H1 (cell line): ENCODE measurements at regions not wholly inside any gene's neighbourhood (a gene's known extent, or its start where the extent isn't known, plus 50 kb on each side); places are given as distances from the start of the nearest gene placed in this dataset.

Experiments used
- CTCF ChIA-PET: fragments of 300-600 bp; sonication (Branson Sonifier 250); formaldehyde crosslinking; loops from one replicate; lab custom pipeline; 2021; ENCODE audit not compliant: partially characterized antibody; lab: Charles Lee
- POLR2A ChIA-PET: fragments of 300-600 bp; sonication (Branson Sonifier 250); formaldehyde crosslinking; loops from one replicate; lab custom pipeline; 2021; ENCODE audit warnings: inconsistent platforms; ENCODE audit not compliant: partially characterized antibody; lab: Charles Lee
- DNase-seq, 2 experiments: peaks; one replicate each; pipeline versions ENCODE4 v3.0.0 to v3.0.0-alpha.2; 2010 to 2022; ENCODE audit warnings: low spot score in 2 of 2, low read depth in 1 of 2, mixed read lengths in 1 of 2
- FAIRE-seq: peaks from 2 replicates; lab custom pipeline; 2011; peaks lifted over from hg19 to GRCh38; lab: Jason Lieb, UNC
- H2AFZ ChIP-seq: 2 replicates; pipeline ENCODE4 v1.8.1; 2012; ENCODE audit warnings: low read length, inconsistent platforms
- H2AK5ac ChIP-seq: 2 replicates; pipeline ENCODE4 v1.6.1; 2013; ENCODE audit warnings: low read depth, low read length
- H2BK120ac ChIP-seq: replicated peaks from 2 replicates; pipeline ENCODE3; 2013; ENCODE audit warnings: low read depth, low read length, inconsistent platforms
- H2BK12ac ChIP-seq: 2 replicates; pipeline ENCODE4 v1.6.1; 2013; ENCODE audit warnings: low read depth, low read length
- H2BK15ac ChIP-seq: 2 replicates; pipeline ENCODE4 v1.6.1; 2013; ENCODE audit warnings: low read length
- H2BK20ac ChIP-seq: 2 replicates; pipeline ENCODE4 v1.6.1; 2013; ENCODE audit warnings: low read length
- H2BK5ac ChIP-seq: 2 replicates; pipeline ENCODE4 v1.6.1; 2013; ENCODE audit warnings: low read depth, low read length
- H3K14ac ChIP-seq: 2 replicates; pipeline ENCODE4 v1.6.1; 2013; ENCODE audit warnings: inconsistent platforms; ENCODE audit not compliant: insufficient read length
- H3K18ac ChIP-seq: 2 replicates; pipeline ENCODE4 v1.6.1; 2013; ENCODE audit warnings: low read length; ENCODE audit errors: extremely low read depth
- H3K23ac ChIP-seq: 2 replicates; pipeline ENCODE4 v1.6.1; 2013; ENCODE audit warnings: inconsistent platforms; ENCODE audit not compliant: insufficient read length
- H3K23me2 ChIP-seq: 2 replicates; pipeline ENCODE4 v1.6.1; 2013; ENCODE audit warnings: low read depth, low read length
- H3K27ac ChIP-seq: 2 replicates; pipeline ENCODE4 v1.6.1; 2011; ENCODE audit warnings: low read depth, low read length, inconsistent platforms
- H3K27me3 ChIP-seq, 4 experiments: replicated peaks in 1 of 4; 1 replicate in 1 of 4; 2 replicates in 3 of 4; pipeline versions ENCODE4 v1.6.1 to v1.8.1; 2011 to 2013; ENCODE audit warnings: low read length in 3 of 4, mild to moderate bottlenecking in 3 of 4, inconsistent platforms in 2 of 4, mixed read lengths in 2 of 4, moderate library complexity in 1 of 4; ENCODE audit not compliant: control insufficient read depth in 3 of 4, insufficient read depth in 3 of 4; ENCODE audit errors: extremely low read depth in 1 of 4
- H3K36me3 ChIP-seq, 4 experiments: 2 replicates each; pipeline versions ENCODE4 v1.6.1 to v1.8.1; 2011 to 2013; ENCODE audit warnings: mild to moderate bottlenecking in 4 of 4, low read length in 3 of 4, moderate library complexity in 2 of 4, control low read depth in 1 of 4, inconsistent platforms in 1 of 4; ENCODE audit not compliant: insufficient read depth in 4 of 4, control insufficient read depth in 2 of 4
- H3K4ac ChIP-seq: replicated peaks from 2 replicates; pipeline ENCODE3; 2013; ENCODE audit warnings: low read length, low read depth, mixed read lengths, inconsistent platforms; ENCODE audit not compliant: insufficient read length
- H3K4me1 ChIP-seq, 4 experiments: replicated peaks in 1 of 4; 1 replicate in 1 of 4; 2 replicates in 3 of 4; pipeline versions ENCODE4 v1.6.1 to v1.8.1; 2011 to 2013; ENCODE audit warnings: low read length in 3 of 4, inconsistent platforms in 2 of 4, mixed read lengths in 1 of 4; ENCODE audit not compliant: insufficient read depth in 4 of 4, control insufficient read depth in 3 of 4
- H3K4me2 ChIP-seq, 2 experiments: 2 replicates each; pipeline versions ENCODE4 v1.6.1 to v1.8.1; 2011 to 2013; ENCODE audit warnings: low read depth in 2 of 2, low read length in 2 of 2, control low read depth in 1 of 2, inconsistent platforms in 1 of 2, mild to moderate bottlenecking in 1 of 2; ENCODE audit not compliant: insufficient read depth in 1 of 2
- H3K4me3 ChIP-seq, 4 experiments: fragments of 200-600, 300-600 bp in 1 of 4; sonication (generic), shearing (Covaris generic), sonication (Bioruptor Twin) in 1 of 4; 2 replicates each; pipeline versions ENCODE4 v1.5.1 to v1.8.1; 2011 to 2016; ENCODE audit warnings: low read length in 4 of 4, low read depth in 3 of 4, control low read depth in 2 of 4, inconsistent platforms in 2 of 4, mild to moderate bottlenecking in 2 of 4, mixed read lengths in 1 of 4, moderate library complexity in 1 of 4; ENCODE audit not compliant: insufficient read depth in 2 of 4; ENCODE audit errors: extremely low read depth in 1 of 4
- H3K56ac ChIP-seq: replicated peaks from 2 replicates; pipeline ENCODE3; 2013; ENCODE audit warnings: low read depth, mild to moderate bottlenecking, mixed read lengths, low read length, inconsistent platforms; ENCODE audit not compliant: insufficient read length
- H3K79me1 ChIP-seq: 2 replicates; pipeline ENCODE4 v1.6.1; 2013; ENCODE audit warnings: low read depth, low read length, control low read depth
- H3K79me2 ChIP-seq, 2 experiments: 2 replicates each; pipeline versions ENCODE4 v1.6.1 to v1.8.1; 2012 to 2013; ENCODE audit warnings: low read length in 2 of 2, mild to moderate bottlenecking in 2 of 2, inconsistent platforms in 1 of 2; ENCODE audit not compliant: insufficient read depth in 2 of 2, control insufficient read depth in 1 of 2
- H3K9ac ChIP-seq, 4 experiments: replicated peaks in 1 of 4; 1 replicate in 1 of 4; 2 replicates in 3 of 4; pipeline versions ENCODE4 v1.6.1 to v1.8.1; 2011 to 2013; ENCODE audit warnings: low read depth in 3 of 4, low read length in 3 of 4, control low read depth in 2 of 4, mild to moderate bottlenecking in 2 of 4, moderate library complexity in 2 of 4, inconsistent platforms in 1 of 4; ENCODE audit errors: extremely low read depth in 1 of 4
- H3K9me3 ChIP-seq, 2 experiments: 2 replicates each; pipeline versions ENCODE4 v1.6.1 to v1.8.1; 2012 to 2013; ENCODE audit warnings: mild to moderate bottlenecking in 2 of 2, moderate library complexity in 2 of 2, control low read depth in 1 of 2, inconsistent platforms in 1 of 2, low read depth in 1 of 2, low read length in 1 of 2, mixed read lengths in 1 of 2; ENCODE audit not compliant: insufficient read depth in 2 of 2
- H4K20me1 ChIP-seq, 2 experiments: replicated peaks in 1 of 2; 2 replicates each; pipeline versions ENCODE3 to v1.8.1; 2011 to 2013; ENCODE audit warnings: inconsistent platforms in 2 of 2, low read length in 2 of 2, mild to moderate bottlenecking in 1 of 2; ENCODE audit not compliant: insufficient read depth in 2 of 2, control insufficient read depth in 1 of 2
- H4K5ac ChIP-seq: 2 replicates; pipeline ENCODE4 v1.6.1; 2013; ENCODE audit warnings: low read length, low read depth, mixed read lengths, inconsistent platforms; ENCODE audit not compliant: insufficient read length
- H4K8ac ChIP-seq: 2 replicates; pipeline ENCODE4 v1.8.0; 2013; ENCODE audit warnings: mild to moderate bottlenecking, moderate library complexity, low read length, inconsistent platforms; ENCODE audit not compliant: insufficient read depth; ENCODE audit errors: extremely low read depth
- H4K91ac ChIP-seq: replicated peaks from 2 replicates; pipeline ENCODE3; 2013; ENCODE audit warnings: low read length, mixed read lengths, inconsistent platforms; ENCODE audit not compliant: insufficient read length
- CBX5 ChIP-seq: fragments of 300-800, 300-1000 bp; sonication (generic); IDR thresholded peaks from 2 replicates; pipeline ENCODE4 v1.7.1; 2016; ENCODE audit warnings: antibody characterized with exemption, low read length, low read depth
- JUND ChIP-seq: IDR thresholded peaks from 2 replicates; pipeline ENCODE4 v1.6.1; 2011; ENCODE audit warnings: mild to moderate bottlenecking, improper control_type of control experiment, low read length
- RFX5 ChIP-seq: IDR thresholded peaks from 2 replicates; pipeline ENCODE4 v1.6.1; 2011; ENCODE audit warnings: low read depth, low read length, improper control_type of control experiment, borderline replicate concordance
- SRF ChIP-seq: IDR thresholded peaks from 2 replicates; pipeline ENCODE4 v1.6.1; 2011; ENCODE audit warnings: mild to moderate bottlenecking, low read depth, low read length, moderate library complexity
- WGBS, 2 experiments: shearing (Covaris generic) in 1 of 2; methylation state at CpG; one replicate each; pipeline versions ENCODE4 v1.1.6 to v1.1.7; 2013 to 2015; ENCODE audit warnings: low lambda C conversion rate in 2 of 2, mixed read lengths in 2 of 2, inconsistent platforms in 1 of 2, low coverage in 1 of 2, missing lambda C conversion rate in 1 of 2; ENCODE audit not compliant: insufficient replicate concordance in 2 of 2, insufficient coverage in 1 of 2, insufficient read length in 1 of 2; ENCODE audit errors: extremely low coverage in 1 of 2, missing lambda C conversion rate in 1 of 2; 5-methylcytosine and 5-hydroxymethylcytosine counted together

- Histone ChIP-seq H3K4me3 (no peak overlapping the region), H3K9me3 (no peaks in the 10 kb centered on the region), H3K23ac (no peak overlapping the region), H3K23me2 (peaks cover 2% of the 10 kb centered on the region), H4K5ac (no peak overlapping the region), H3K18ac (no peak overlapping the region), H3K9ac (no peak overlapping the region), H3K56ac (no peak overlapping the region), H2BK5ac (no peak overlapping the region)
- CTCF ChIA-PET = interaction anchor here (0.6 to 8.1 kb wide), 8 partner anchors 33 to 1520 kb away, joined by 3 to 46 read pairs (median 3); no protein-coding TSS in a partner anchor
- no peak for DNase-seq
- 82% methylated on average over 2 of the region's 2 CpGs; no CpG with 5 or more reads in 1 of the 2 experiments for WGBS, 2 experiments
- no peak for TF ChIP-seq CBX5
- TF ChIP-seq JUND = no peak
- no peak for TF ChIP-seq SRF
- no peak for TF ChIP-seq RFX5
- TF ChIP-seq, all 59 proteins: peak for 0
- H3K79me1 ChIP-seq = no peaks in the 10 kb centered on the region
- no peak overlapping the region for H3K4ac ChIP-seq
- H4K91ac ChIP-seq = no peak overlapping the region
- H3K36me3 ChIP-seq = no peaks in the 10 kb centered on the region
- H2AK5ac ChIP-seq = no peak overlapping the region
- no peak for FAIRE-seq
- H3K4me2 ChIP-seq = no peak overlapping the region
- H2BK15ac ChIP-seq = no peak overlapping the region
- no peaks in the 10 kb centered on the region for H3K27me3 ChIP-seq
- H2BK12ac ChIP-seq = no peak overlapping the region
- POLR2A ChIA-PET = no interaction called here
- H2AFZ ChIP-seq = no peak overlapping the region
- H3K27ac ChIP-seq = no peak overlapping the region
- no peaks in the 10 kb centered on the region for H3K79me2 ChIP-seq
- H4K20me1 ChIP-seq = no peaks in the 10 kb centered on the region
- H3K14ac ChIP-seq = no peak overlapping the region
- H4K8ac ChIP-seq = no peak overlapping the region
- no peak overlapping the region for H2BK20ac ChIP-seq
- H2BK120ac ChIP-seq = no peak overlapping the region
- peaks cover 0 to 2% (median 0%) of the 10 kb centered on the region in 4 experiments; a peak in 1 of 7 replicates for H3K4me1 ChIP-seq
These were observed 289.7 kb upstream of the PARD3B start for GRCh38 chr2:204255526-204255925.
